Cerebellar nuclear complex (tissue), 1 donor: ENCODE measurements at regions not wholly inside any gene's neighbourhood (a gene's known extent, or its start where the extent isn't known, plus 50 kb on each side); places are given as distances from the start of the nearest gene placed in this dataset.

Experiments used
- DNase-seq, 2 experiments: peaks; one replicate each; lab custom pipeline; 2025; lab: John Stamatoyannopoulos, UW

GRCh38 chr2:59074071-59074470, 832.9 kb upstream of the FANCL start:
- DNase-seq, result no peak

GRCh38 chr2:59073286-59073685, 832.2 kb upstream of the FANCL start:
- no peak for DNase-seq

DNA sequence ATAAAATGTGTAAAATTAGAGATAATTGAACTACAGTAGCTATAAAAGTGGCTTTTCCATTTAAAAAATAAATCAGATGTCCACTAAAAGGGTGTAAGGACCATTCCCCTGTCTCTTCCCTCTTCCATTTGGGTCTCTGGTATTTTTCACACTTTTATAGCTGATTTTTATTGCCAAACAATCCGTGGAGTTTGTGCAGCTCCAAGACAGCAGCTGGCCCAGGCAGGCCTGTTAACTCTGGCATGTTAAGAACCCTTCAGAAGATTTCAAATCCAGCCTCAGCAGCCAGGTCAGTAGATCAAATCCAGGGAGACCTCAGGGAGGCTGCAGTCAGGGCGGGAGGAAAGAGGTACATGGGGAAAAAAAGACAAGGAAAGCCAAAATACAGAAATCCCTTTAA, 827.1 kb upstream of the FANCL start:
- DNase-seq, result no peak

DNA sequence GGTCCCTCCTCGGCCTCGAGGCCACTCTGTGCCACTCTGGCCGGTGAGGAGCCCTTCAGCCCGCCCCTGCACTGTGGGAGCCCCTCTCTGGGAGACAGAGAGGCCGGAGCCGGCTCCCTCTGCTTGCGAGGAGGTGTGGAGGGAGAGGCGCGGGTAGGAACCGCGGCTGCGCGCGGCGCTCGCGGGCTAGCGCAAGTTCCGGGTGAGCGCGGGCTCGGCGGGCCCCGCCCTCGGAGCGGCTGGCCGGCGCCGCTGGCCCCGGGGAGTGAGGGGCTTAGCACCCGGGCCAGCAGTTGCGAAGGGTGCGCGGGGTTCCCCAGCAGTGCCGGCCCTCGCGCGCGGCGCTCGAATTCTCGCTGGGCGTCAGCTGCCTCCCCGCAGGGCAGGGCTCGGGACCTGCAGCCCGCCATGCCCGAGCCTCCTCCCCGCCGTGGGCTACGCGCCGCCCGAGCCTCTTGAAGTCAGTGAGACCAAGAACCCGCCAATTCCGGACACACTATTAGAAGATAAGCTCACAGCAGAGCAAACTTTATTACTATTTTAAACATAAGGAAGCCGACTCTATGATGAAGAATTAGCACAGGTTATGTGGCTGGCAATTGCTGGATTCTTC, 825.8 kb upstream of the FANCL start:
- DNase-seq, result no peak

DNA sequence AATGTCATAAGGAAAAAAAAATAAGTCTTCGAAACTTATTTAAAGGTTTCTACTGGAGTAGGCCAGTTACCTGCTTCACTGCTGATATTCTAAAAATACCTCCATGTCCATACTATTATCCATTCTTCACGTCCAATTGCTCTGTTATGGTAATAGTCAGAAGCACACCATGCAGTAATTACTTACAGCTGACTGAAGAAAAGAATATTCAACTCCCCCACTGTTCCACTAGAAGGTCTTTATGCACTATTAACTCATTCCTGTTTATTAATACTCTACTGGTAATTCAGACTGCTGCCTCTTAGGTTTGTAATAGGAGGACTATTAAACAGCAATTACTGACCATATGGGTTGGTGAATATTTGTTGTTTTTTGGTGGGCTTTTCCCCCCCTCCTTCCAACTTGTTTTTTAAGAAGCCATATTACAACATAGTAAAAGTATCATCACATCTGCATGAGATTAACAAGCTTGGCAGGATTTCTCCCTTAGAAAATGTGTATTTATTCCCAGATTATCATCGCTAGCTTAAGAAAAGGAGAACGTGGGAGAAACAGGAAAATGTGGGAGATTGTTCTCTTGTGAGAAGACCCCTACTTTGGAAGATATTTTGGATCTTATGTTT, 806.4 kb upstream of the FANCL start:
- DNase-seq, result no peak

DNA sequence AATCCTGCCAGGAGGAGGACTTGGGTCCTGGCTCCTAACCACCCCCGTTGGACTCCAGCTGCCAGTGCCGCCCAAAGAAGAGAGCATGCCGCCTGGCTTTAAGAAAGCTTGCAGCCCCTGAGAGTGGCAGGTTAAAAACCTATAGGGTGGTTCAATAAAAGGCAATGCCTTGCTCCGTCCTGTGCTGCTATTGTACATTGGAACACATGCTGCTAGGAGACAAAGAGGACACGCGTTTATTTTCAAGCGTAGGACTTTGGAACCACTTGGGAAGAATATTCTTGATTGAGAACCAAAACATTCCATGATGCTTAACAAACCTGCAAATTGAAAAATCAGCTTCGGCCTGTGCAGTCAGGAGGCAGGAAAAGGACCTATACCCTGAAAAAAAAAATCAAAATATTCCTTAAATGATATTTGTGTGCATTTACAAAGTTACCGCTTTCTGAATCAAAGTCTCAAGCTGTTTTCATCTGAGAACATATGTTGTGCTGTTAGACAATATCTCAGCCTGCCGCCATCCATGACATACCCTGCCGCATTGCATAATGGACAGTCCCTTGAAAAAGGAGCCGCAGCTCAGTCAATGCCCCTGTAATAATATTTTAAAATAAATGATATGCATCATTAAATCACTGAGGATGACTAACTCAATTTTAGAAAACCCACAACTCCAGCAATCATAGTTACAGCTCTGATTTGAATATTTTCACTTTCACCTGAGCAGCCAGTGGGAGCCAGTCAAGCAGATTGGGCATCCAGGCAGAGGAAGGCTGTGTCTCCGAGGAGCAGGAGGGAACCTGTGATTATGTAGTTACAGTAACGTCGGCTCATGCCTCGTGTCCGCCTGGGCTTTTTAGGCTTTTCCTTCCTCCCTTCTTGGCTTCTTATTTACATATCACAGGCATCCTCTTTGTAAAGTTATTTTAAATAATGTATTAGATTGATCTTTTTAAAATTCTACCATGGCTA, 805.6 kb upstream of the FANCL start:
- DNase-seq, result no peak

GRCh38 chr2:59044736-59045135, 803.6 kb upstream of the FANCL start:
- no peak for DNase-seq

GRCh38 chr2:59041139-59041538, 800.0 kb upstream of the FANCL start:
- no peak for DNase-seq

DNA sequence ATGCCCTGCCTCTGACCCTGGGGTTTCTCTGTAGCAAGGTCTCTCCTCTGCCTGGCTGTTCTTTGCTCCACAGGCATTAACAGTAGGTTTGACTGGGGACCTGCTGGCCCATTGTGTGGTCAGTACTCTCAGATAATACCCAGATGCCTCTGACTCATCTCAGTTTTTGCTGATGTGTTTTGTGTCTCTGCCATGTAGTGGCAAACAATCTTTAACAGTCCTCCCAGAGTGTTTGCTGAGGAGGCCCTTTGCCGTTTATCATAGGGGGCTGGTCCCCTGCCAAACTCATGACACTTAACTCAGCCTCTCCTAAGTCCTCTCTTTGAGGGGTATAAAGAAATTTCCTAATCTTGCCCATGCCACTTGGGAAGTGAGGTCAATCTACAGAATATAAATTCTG, 793.7 kb upstream of the FANCL start:
- DNase-seq, result no peak

GRCh38 chr2:59034106-59034505, 793.0 kb upstream of the FANCL start:
- no peak for DNase-seq

GRCh38 chr2:59033661-59034060, 792.5 kb upstream of the FANCL start:
- DNase-seq, result no peak

DNA sequence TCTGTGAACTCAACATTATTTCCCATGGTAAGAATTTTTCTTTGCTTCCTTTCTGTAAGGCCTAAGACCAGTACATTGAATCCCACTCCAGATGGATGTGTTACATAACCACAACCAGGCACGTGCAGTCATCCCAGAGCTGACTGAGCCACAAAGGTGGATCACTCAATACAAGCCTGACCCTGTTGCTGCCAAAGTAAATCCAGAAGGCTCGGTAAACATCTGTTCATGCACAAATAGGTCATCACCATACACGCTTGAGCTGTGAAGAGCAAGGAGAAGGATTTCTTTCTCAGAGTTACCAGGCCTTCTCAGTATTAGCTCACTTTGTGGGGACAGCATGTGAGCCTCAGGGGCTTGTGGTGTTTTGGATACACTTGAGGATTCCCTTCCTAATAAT, 791.4 kb upstream of the FANCL start:
- DNase-seq, result no peak

GRCh38 chr2:59029058-59029457, 787.9 kb upstream of the FANCL start:
- DNase-seq, result no peak

- no peak for DNase-seq
These were observed 786.2 kb upstream of the FANCL start for GRCh38 chr2:59027320-59027719.

GRCh38 chr2:59025157-59025757, 784.1 kb upstream of the FANCL start:
- no peak for DNase-seq

DNA sequence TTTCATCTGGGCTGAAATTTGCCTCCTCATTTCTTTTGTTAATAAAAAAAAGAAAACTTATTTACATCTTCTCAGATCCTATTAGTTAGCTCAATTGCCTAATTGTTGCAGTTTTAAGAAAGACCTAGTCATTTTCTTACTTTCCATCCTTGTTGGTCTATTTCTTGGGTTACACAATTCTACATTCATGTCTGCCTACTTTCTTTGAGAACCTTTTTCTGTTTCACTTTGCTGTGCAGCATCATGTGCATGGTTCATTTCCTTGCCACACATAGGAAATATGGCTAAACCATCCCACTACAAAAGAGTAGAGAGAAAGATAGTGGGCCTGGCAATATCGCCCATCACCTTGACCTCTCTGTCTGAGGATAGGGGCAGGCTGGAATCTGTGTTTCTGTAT, 780.7 kb upstream of the FANCL start:
- DNase-seq, result no peak

- no peak for DNase-seq
These were observed 778.5 kb upstream of the FANCL start for GRCh38 chr2:59019566-59020159.

DNA sequence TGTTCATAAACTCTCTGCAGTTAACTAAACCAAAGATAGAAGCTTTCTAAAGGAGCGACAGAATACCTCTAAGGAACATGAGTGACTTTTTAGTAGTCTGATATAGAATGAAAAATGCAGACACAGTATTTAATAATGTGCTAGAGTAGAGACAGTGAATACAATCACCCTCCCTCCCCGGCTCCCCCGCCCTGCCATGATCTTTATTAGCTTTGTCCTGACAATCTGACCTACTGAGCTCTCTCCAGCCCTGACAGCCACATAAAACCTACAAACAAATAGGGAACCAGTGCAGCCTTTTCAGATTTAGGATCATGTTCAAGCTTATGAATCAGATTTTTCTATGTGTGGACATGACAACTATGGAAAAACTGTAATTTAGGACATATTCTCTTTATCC, 777.6 kb upstream of the FANCL start:
- DNase-seq, result no peak

- DNase-seq, result no peak
These were observed 773.9 kb upstream of the FANCL start for GRCh38 chr2:59015027-59015426.

DNA sequence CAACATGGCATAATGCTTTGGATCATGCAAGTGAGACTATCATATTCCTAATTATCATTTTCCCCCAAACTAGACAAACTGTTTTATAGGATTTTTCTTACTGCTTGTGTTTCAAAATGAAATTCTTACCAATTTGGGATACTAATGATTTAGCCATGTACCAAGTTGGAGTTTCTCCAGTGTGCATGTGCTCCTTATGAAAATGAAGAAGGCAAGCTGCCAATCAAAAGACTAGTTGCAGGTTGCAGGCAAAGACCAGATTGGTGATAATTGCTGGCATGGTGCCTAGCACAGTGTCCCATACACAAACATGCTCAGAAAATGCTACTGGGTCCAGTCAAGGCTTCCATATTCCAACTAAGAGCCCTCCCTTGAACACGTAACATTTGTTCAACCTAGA, 771.8 kb upstream of the FANCL start:
- DNase-seq, result no peak

GRCh38 chr2:59012234-59012633, 771.1 kb upstream of the FANCL start:
- no peak for DNase-seq

DNA sequence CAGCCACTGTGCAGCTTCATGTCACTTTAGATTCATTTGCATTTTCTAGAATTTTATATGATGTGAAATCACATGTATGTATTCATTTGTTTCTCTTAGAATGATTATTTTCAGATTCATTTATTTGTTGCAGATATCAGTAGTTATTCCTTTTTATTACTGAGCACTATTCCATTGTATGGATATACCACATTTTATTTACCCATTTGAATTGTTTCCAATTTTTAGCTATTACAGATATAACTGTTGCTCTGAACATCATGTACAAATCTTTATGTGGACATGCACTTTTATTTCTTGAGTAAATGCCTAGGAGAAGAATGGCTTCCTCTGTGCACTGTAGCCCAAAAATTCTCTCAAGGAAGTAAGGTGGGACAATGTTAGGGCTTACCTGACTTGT, 767.8 kb upstream of the FANCL start:
- DNase-seq, result no peak
